ENCODE measurements at regions not wholly inside any gene's neighbourhood (a gene's known extent, or its start where the extent isn't known, plus 50 kb on each side); places are given as distances from the start of the nearest gene placed in this dataset.

DNA sequence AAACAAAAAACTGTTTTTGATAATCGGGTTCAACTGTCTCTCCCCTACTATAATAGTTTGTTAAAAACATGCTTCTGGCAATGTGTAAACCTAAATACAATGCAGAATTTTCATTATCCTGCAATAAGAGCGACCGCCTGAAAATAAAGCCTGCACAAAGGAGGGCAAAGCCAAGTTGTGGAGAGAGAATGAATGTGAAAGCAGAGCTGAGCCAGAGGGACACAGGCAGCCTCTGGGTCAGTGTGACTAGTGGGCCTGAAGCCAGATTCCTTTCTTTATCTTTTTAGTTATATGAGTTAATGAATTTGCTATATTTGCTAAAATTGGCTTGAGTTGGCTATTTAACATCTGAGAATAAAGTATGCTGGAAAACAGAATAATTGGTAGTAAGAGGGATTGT, 615.2 kb downstream of the PLA2G4A start:
- H3K4me3 ChIP-seq (ENCODE audit: low read depth, low read length): no peak overlapping the region
- DNase-seq (ENCODE audit: low read depth, low spot score): no peak
- TF ChIP-seq, protein P1, sequence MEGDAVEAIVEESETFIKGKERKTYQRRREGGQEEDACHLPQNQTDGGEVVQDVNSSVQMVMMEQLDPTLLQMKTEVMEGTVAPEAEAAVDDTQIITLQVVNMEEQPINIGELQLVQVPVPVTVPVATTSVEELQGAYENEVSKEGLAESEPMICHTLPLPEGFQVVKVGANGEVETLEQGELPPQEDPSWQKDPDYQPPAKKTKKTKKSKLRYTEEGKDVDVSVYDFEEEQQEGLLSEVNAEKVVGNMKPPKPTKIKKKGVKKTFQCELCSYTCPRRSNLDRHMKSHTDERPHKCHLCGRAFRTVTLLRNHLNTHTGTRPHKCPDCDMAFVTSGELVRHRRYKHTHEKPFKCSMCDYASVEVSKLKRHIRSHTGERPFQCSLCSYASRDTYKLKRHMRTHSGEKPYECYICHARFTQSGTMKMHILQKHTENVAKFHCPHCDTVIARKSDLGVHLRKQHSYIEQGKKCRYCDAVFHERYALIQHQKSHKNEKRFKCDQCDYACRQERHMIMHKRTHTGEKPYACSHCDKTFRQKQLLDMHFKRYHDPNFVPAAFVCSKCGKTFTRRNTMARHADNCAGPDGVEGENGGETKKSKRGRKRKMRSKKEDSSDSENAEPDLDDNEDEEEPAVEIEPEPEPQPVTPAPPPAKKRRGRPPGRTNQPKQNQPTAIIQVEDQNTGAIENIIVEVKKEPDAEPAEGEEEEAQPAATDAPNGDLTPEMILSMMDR (IDR thresholded peaks at IDR 0.05; ENCODE audit: low read depth, low read length): no peak
- in situ Hi-C loops (cut with HindIII; ENCODE audit: low sequenced_read_pairs): no loop called here

- peak; percentile 10 for DNase-seq (ENCODE audit: low read depth, low spot score)
- no peak overlapping the region for H3K4me3 ChIP-seq (ENCODE audit: low read depth, low read length)
- in situ Hi-C loops (cut with HindIII; ENCODE audit: low sequenced_read_pairs): no loop called here
- TF ChIP-seq, protein P1 (IDR thresholded peaks at IDR 0.05; ENCODE audit: low read depth, low read length): no peak
Measured at GRCh38 chr1:187445066-187445465, 616.3 kb downstream of the PLA2G4A start.

DNA sequence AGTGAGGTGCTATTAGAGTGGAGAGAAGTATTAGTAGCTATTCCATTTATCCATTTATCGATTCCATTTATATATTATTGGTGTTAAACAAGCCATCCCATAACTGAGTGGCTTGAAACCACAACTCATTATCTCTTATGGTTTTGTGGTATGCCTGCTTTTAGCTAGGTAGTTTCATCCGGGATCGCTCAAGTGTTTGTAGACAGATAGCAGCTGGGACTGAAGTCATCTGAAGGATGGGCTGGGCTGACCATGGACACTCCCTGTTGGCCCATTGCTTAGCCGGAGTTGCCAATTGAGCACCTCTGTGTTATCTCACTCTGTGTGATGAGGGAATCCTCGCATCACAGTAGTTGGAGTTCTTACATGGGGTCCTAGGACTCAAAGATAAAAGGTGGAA, 622.5 kb downstream of the PLA2G4A start:
- no peak overlapping the region for H3K4me3 ChIP-seq (ENCODE audit: low read depth, low read length)
- TF ChIP-seq, protein P1 (IDR thresholded peaks at IDR 0.05; ENCODE audit: low read depth, low read length): no peak
- in situ Hi-C loops (cut with HindIII; ENCODE audit: low sequenced_read_pairs): no loop called here
- DNase-seq (ENCODE audit: low read depth, low spot score): no peak

DNA sequence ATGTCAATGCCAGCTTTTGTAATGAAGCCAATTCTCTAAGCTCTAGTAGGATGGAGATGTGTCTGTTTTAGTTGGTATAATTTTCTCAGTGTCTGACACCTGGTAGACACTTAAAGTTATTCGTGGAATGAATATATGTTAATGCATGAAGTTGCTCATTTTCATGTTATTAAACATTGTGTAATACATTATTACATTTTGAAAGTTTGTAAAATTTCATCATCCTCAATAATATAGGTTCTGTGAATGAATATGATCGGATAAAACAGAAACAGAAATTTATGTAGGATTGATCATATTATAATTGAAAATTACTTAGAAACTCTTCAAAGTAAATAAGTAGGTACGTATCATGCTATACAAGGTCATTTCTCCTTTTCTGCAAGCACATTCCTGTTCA, 625.3 kb downstream of the PLA2G4A start:
- no peak overlapping the region for H3K4me3 ChIP-seq (ENCODE audit: low read depth, low read length)
- in situ Hi-C loops (cut with HindIII; ENCODE audit: low sequenced_read_pairs): no loop called here
- no peak for DNase-seq (ENCODE audit: low read depth, low spot score)
- TF ChIP-seq, protein P1 (IDR thresholded peaks at IDR 0.05; ENCODE audit: low read depth, low read length): no peak

GRCh38 chr1:187456446-187456845, 627.7 kb downstream of the PLA2G4A start:
- H3K4me3 ChIP-seq (ENCODE audit: low read depth, low read length): no peak overlapping the region
- in situ Hi-C loops (cut with HindIII; ENCODE audit: low sequenced_read_pairs): no loop called here
- no peak for DNase-seq (ENCODE audit: low read depth, low spot score)
- TF ChIP-seq, protein P1 (IDR thresholded peaks at IDR 0.05; ENCODE audit: low read depth, low read length): no peak

- TF ChIP-seq, protein P1 (IDR thresholded peaks at IDR 0.05; ENCODE audit: low read depth, low read length): no peak
- DNase-seq (ENCODE audit: low read depth, low spot score): no peak
- no peak overlapping the region for H3K4me3 ChIP-seq (ENCODE audit: low read depth, low read length)
- in situ Hi-C loops (cut with HindIII; ENCODE audit: low sequenced_read_pairs): no loop called here
Measured at GRCh38 chr1:187460093-187460492, 631.3 kb downstream of the PLA2G4A start.

- DNase-seq (ENCODE audit: low read depth, low spot score): no peak
- no peak overlapping the region for H3K4me3 ChIP-seq (ENCODE audit: low read depth, low read length)
- in situ Hi-C loops (cut with HindIII; ENCODE audit: low sequenced_read_pairs): no loop called here
- TF ChIP-seq, protein P1 (IDR thresholded peaks at IDR 0.05; ENCODE audit: low read depth, low read length): no peak
Measured at GRCh38 chr1:187464320-187464719, 635.6 kb downstream of the PLA2G4A start.

Measured in astrocyte of the spinal cord (primary cell).